ENCODE measurements at regions not wholly inside any gene's neighbourhood (a gene's known extent, or its start where the extent isn't known, plus 50 kb on each side); places are given as distances from the start of the nearest gene placed in this dataset.

GRCh38 chr20:22226849-22227700 lies 357.3 kb downstream of the FOXA2 start:
- POLR2A ChIA-PET: no interaction called here
- no peak overlapping the region for H3K27ac Mint-ChIP-seq
- H3K27ac ChIP-seq (ENCODE audit: low read depth, low read length): no peak overlapping the region
- no peak overlapping the region for H3K4me3 Mint-ChIP-seq
- H3K4me1 Mint-ChIP-seq: no peaks in the 10 kb centered on the region
- no peaks in the 10 kb centered on the region for H3K36me3 Mint-ChIP-seq
- H3K36me3 ChIP-seq (ENCODE audit: insufficient read depth, low read length): no peaks in the 10 kb centered on the region
- H3K4me1 ChIP-seq (ENCODE audit: insufficient read depth, low read length): no peaks in the 10 kb centered on the region
- peaks cover 0 to 19% (median 9%) of the 10 kb centered on the region in 5 donors for H3K9me3 Mint-ChIP-seq
- DNase-seq: no peak
- H3K9me3 ChIP-seq (ENCODE audit: low read length): peaks cover 4% of the 10 kb centered on the region
- no peaks in the 10 kb centered on the region for H3K27me3 ChIP-seq (ENCODE audit: insufficient read depth, low read length, poor library complexity, severe bottlenecking)
- H3K27me3 Mint-ChIP-seq: no peaks in the 10 kb centered on the region
- CTCF ChIA-PET: no interaction called here
- H3K4me3 ChIP-seq (ENCODE audit: low read length): no peak overlapping the region

GRCh38 chr20:22223236-22223635 lies 361.1 kb downstream of the FOXA2 start:
- H3K27ac Mint-ChIP-seq: no peak overlapping the region
- Histone ChIP-seq H3K9me3 (ENCODE audit: low read length) (peaks cover 4% of the 10 kb centered on the region), H3K4me3 (ENCODE audit: low read length) (no peak overlapping the region), H3K36me3 (ENCODE audit: insufficient read depth, low read length) (no peaks in the 10 kb centered on the region), H3K27ac (ENCODE audit: low read depth, low read length) (no peak overlapping the region), H3K4me1 (ENCODE audit: insufficient read depth, low read length) (no peaks in the 10 kb centered on the region), H3K27me3 (ENCODE audit: insufficient read depth, low read length, poor library complexity, severe bottlenecking) (no peaks in the 10 kb centered on the region)
- POLR2A ChIA-PET: no interaction called here
- DNase-seq: no peak
- peaks cover 2 to 19% (median 6%) of the 10 kb centered on the region in 5 donors for H3K9me3 Mint-ChIP-seq
- no peaks in the 10 kb centered on the region for H3K27me3 Mint-ChIP-seq
- CTCF ChIA-PET: no interaction called here
- no peak overlapping the region for H3K4me3 Mint-ChIP-seq
- H3K36me3 Mint-ChIP-seq: no peaks in the 10 kb centered on the region
- no peaks in the 10 kb centered on the region for H3K4me1 Mint-ChIP-seq

- Histone ChIP-seq H3K4me1 (ENCODE audit: insufficient read depth, low read length) (no peaks in the 10 kb centered on the region), H3K36me3 (ENCODE audit: insufficient read depth, low read length) (no peaks in the 10 kb centered on the region), H3K27ac (ENCODE audit: low read depth, low read length) (no peak overlapping the region), H3K9me3 (ENCODE audit: low read length) (no peaks in the 10 kb centered on the region), H3K27me3 (ENCODE audit: insufficient read depth, low read length, poor library complexity, severe bottlenecking) (no peaks in the 10 kb centered on the region), H3K4me3 (ENCODE audit: low read length) (no peak overlapping the region)
- no peak for DNase-seq
- ChIA-PET POLR2A (no interaction called here), CTCF (no interaction called here)
- no peaks in the 10 kb centered on the region for H3K4me1 Mint-ChIP-seq
- peaks cover 0 to 11% (median 8%) of the 10 kb centered on the region in 5 donors for H3K9me3 Mint-ChIP-seq
- no peak overlapping the region for H3K27ac Mint-ChIP-seq
- H3K36me3 Mint-ChIP-seq: no peaks in the 10 kb centered on the region
- H3K27me3 Mint-ChIP-seq: no peaks in the 10 kb centered on the region
- H3K4me3 Mint-ChIP-seq: no peak overlapping the region
These were observed 366.5 kb downstream of the FOXA2 start for GRCh38 chr20:22217712-22218352.

- Histone ChIP-seq H3K4me1 (ENCODE audit: insufficient read depth, low read length) (no peaks in the 10 kb centered on the region), H3K36me3 (ENCODE audit: insufficient read depth, low read length) (no peaks in the 10 kb centered on the region), H3K27ac (ENCODE audit: low read depth, low read length) (no peak overlapping the region), H3K9me3 (ENCODE audit: low read length) (no peaks in the 10 kb centered on the region), H3K4me3 (ENCODE audit: low read length) (no peak overlapping the region), H3K27me3 (ENCODE audit: insufficient read depth, low read length, poor library complexity, severe bottlenecking) (no peaks in the 10 kb centered on the region)
- no peaks in the 10 kb centered on the region for H3K27me3 Mint-ChIP-seq
- ChIA-PET CTCF (no interaction called here), POLR2A (no interaction called here)
- no peak overlapping the region for H3K4me3 Mint-ChIP-seq
- no peaks in the 10 kb centered on the region for H3K36me3 Mint-ChIP-seq
- H3K27ac Mint-ChIP-seq: no peak overlapping the region
- peaks cover under 1 to 9% (median 7%) of the 10 kb centered on the region in 5 donors for H3K9me3 Mint-ChIP-seq
- no peaks in the 10 kb centered on the region for H3K4me1 Mint-ChIP-seq
- no peak for DNase-seq
These were observed 367.4 kb downstream of the FOXA2 start for GRCh38 chr20:22216984-22217383.

- no peak overlapping the region for H3K27ac ChIP-seq (ENCODE audit: low read depth, low read length)
- no peaks in the 10 kb centered on the region for H3K27me3 ChIP-seq (ENCODE audit: insufficient read depth, low read length, poor library complexity, severe bottlenecking)
- H3K9me3 ChIP-seq (ENCODE audit: low read length): no peaks in the 10 kb centered on the region
- H3K36me3 ChIP-seq (ENCODE audit: insufficient read depth, low read length): no peaks in the 10 kb centered on the region
- Mint-ChIP-seq H3K9me3 (peaks cover 4 to 10% (median 9%) of the 10 kb centered on the region in 5 donors), H3K27ac (no peak overlapping the region), H3K4me3 (no peak overlapping the region), H3K36me3 (peaks cover 0 to 2% (median 0%) of the 10 kb centered on the region in 3 donors), H3K27me3 (no peaks in the 10 kb centered on the region), H3K4me1 (no peaks in the 10 kb centered on the region)
- H3K4me3 ChIP-seq (ENCODE audit: low read length): no peak overlapping the region
- ChIA-PET CTCF (no interaction called here), POLR2A (no interaction called here)
- DNase-seq: no peak
- no peaks in the 10 kb centered on the region for H3K4me1 ChIP-seq (ENCODE audit: insufficient read depth, low read length)
These were observed 370.1 kb downstream of the FOXA2 start for GRCh38 chr20:22214296-22214695.

GRCh38 chr20:22213271-22213670 lies 371.1 kb downstream of the FOXA2 start:
- H3K4me1 ChIP-seq (ENCODE audit: insufficient read depth, low read length): no peaks in the 10 kb centered on the region
- ChIA-PET POLR2A (no interaction called here), CTCF (no interaction called here)
- Mint-ChIP-seq H3K4me3 (no peak overlapping the region), H3K9me3 (peaks cover 5 to 15% (median 9%) of the 10 kb centered on the region in 5 donors), H3K27me3 (no peaks in the 10 kb centered on the region), H3K36me3 (peaks cover 0 to 2% (median 0%) of the 10 kb centered on the region in 3 donors), H3K4me1 (no peaks in the 10 kb centered on the region), H3K27ac (no peak overlapping the region)
- no peak for DNase-seq
- H3K36me3 ChIP-seq (ENCODE audit: insufficient read depth, low read length): no peaks in the 10 kb centered on the region
- no peaks in the 10 kb centered on the region for H3K27me3 ChIP-seq (ENCODE audit: insufficient read depth, low read length, poor library complexity, severe bottlenecking)
- H3K27ac ChIP-seq (ENCODE audit: low read depth, low read length): no peak overlapping the region
- no peaks in the 10 kb centered on the region for H3K9me3 ChIP-seq (ENCODE audit: low read length)
- no peak overlapping the region for H3K4me3 ChIP-seq (ENCODE audit: low read length)

- POLR2A ChIA-PET: no interaction called here
- Mint-ChIP-seq H3K27ac (no peak overlapping the region), H3K9me3 (peaks cover 14 to 23% (median 21%) of the 10 kb centered on the region in 5 donors), H3K4me3 (no peak overlapping the region), H3K27me3 (no peaks in the 10 kb centered on the region), H3K36me3 (peaks cover 0 to 2% (median 0%) of the 10 kb centered on the region in 3 donors), H3K4me1 (no peaks in the 10 kb centered on the region)
- H3K27me3 ChIP-seq (ENCODE audit: insufficient read depth, low read length, poor library complexity, severe bottlenecking): no peaks in the 10 kb centered on the region
- no peaks in the 10 kb centered on the region for H3K36me3 ChIP-seq (ENCODE audit: insufficient read depth, low read length)
- CTCF ChIA-PET: no interaction called here
- H3K4me1 ChIP-seq (ENCODE audit: insufficient read depth, low read length): no peaks in the 10 kb centered on the region
- H3K27ac ChIP-seq (ENCODE audit: low read depth, low read length): no peak overlapping the region
- no peaks in the 10 kb centered on the region for H3K9me3 ChIP-seq (ENCODE audit: low read length)
- DNase-seq: no peak
- no peak overlapping the region for H3K4me3 ChIP-seq (ENCODE audit: low read length)
These were observed 377.1 kb downstream of the FOXA2 start for GRCh38 chr20:22207280-22207679.

- Mint-ChIP-seq H3K4me3 (no peak overlapping the region), H3K27me3 (no peaks in the 10 kb centered on the region), H3K36me3 (no peaks in the 10 kb centered on the region), H3K4me1 (no peaks in the 10 kb centered on the region), H3K27ac (no peak overlapping the region), H3K9me3 (peaks cover 19 to 24% (median 21%) of the 10 kb centered on the region in 5 donors)
- H3K9me3 ChIP-seq (ENCODE audit: low read length): no peaks in the 10 kb centered on the region
- no peak for DNase-seq
- H3K36me3 ChIP-seq (ENCODE audit: insufficient read depth, low read length): no peaks in the 10 kb centered on the region
- no peaks in the 10 kb centered on the region for H3K4me1 ChIP-seq (ENCODE audit: insufficient read depth, low read length)
- no peaks in the 10 kb centered on the region for H3K27me3 ChIP-seq (ENCODE audit: insufficient read depth, low read length, poor library complexity, severe bottlenecking)
- H3K4me3 ChIP-seq (ENCODE audit: low read length): no peak overlapping the region
- no peak overlapping the region for H3K27ac ChIP-seq (ENCODE audit: low read depth, low read length)
- CTCF ChIA-PET: no interaction called here
- POLR2A ChIA-PET: no interaction called here
These were observed 379.6 kb downstream of the FOXA2 start for GRCh38 chr20:22204801-22205200.
